Kidney epithelial cell (primary cell): ENCODE measurements at regions not wholly inside any gene's neighbourhood (a gene's known extent, or its start where the extent isn't known, plus 50 kb on each side); places are given as distances from the start of the nearest gene placed in this dataset.
"Not testable (repeated sequence)": the region's sequence is repeated elsewhere in the genome, so short reads cannot be mapped to it uniquely, and the experiment has no call there.

Source experiments
- DNase-seq: peaks from one replicate; pipeline ENCODE4 v3.0.0-alpha.2; 2010; ENCODE audit warnings: low read depth
- H3K27me3 ChIP-seq: 2 replicates; pipeline ENCODE4 v1.6.0; 2011; ENCODE audit warnings: low read length; ENCODE audit not compliant: control insufficient read depth, insufficient read depth
- H3K36me3 ChIP-seq: 2 replicates; pipeline ENCODE4 v1.5.1; 2011; ENCODE audit warnings: low read length; ENCODE audit not compliant: control insufficient read depth, insufficient read depth
- H3K4me3 ChIP-seq: 2 replicates; pipeline ENCODE4 v1.5.1; 2011; ENCODE audit warnings: low read depth, mild to moderate bottlenecking, control low read depth, low read length
- CTCF ChIP-seq: IDR thresholded peaks from 2 replicates; pipeline ENCODE4 v1.5.1; 2011; ENCODE audit warnings: mild to moderate bottlenecking, moderate library complexity, low read length, control low read depth, inconsistent platforms; ENCODE audit not compliant: insufficient read depth, poor library complexity, severe bottlenecking

DNA sequence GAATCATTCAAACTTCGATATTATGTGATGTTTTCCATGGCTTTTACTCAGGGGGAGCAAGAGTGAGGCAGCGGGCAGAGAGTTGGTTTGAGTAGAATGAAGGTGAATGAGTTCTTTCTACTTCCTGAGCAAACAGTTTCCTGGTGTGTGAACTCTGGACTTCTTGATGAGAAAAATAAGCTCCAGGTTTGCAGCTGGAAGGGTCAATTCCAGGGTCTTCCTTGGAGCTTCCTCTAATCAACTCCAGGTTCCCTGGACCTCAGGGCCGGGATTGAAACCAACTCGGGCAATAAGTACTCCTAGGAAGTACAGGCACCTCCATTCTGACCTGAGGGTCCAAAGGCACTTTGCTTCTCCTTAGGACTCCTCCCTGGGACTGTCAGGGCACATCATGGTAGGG is 243.6 kb upstream of the ONECUT1 start:
- TF ChIP-seq CTCF = no peak
- Histone ChIP-seq H3K27me3 (no peaks in the 10 kb centered on the region), H3K36me3 (no peaks in the 10 kb centered on the region), H3K4me3 (no peak overlapping the region)
- no peak for DNase-seq

DNA sequence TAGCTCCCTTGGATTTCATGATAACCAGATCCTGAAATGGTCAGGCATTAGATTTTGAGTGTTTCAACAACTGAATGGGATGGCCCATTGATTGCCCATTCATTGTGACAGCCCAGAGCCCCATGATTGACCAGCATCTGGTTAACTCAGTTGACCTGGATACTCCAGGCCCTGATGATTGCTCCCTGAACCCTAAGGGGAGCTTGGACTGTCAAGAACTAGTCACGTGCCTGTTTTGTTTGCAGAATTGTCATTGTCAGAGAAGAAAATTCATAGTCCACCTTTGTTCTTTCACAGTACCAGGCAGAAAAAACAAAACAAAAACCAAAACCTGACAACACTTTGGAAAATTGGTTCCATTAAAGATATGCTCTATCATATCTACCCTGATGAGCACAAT is 241.3 kb upstream of the ONECUT1 start:
- DNase-seq = no peak
- no peak for TF ChIP-seq CTCF
- Histone ChIP-seq H3K36me3 (no peaks in the 10 kb centered on the region), H3K27me3 (no peaks in the 10 kb centered on the region), H3K4me3 (no peak overlapping the region)

DNA sequence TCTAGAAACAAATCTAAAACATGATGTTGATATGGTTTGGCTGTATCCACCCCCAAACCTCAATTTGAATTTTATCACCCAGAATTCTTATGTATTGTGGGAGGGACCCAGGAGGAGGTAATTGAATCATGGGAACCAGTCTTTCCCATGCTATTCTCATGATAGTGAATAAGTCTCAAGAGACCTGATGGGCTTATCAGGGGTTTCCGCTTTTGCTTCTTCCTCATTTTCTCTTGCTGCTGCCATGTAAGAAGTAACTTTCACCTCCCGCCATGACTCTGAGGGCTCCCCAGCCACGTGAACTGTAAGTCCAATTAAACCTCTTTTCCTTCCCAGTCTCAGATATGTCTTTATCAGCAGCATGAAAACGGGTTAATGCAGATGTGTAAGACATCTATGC is 232.7 kb upstream of the ONECUT1 start:
- Histone ChIP-seq H3K4me3 (no peak overlapping the region), H3K36me3 (no peaks in the 10 kb centered on the region), H3K27me3 (no peaks in the 10 kb centered on the region)
- TF ChIP-seq CTCF = no peak
- DNase-seq = no peak

GRCh38 chr15:53013329-53013728 is 223.2 kb upstream of the ONECUT1 start:
- no peak for DNase-seq
- no peaks in the 10 kb centered on the region for H3K27me3 ChIP-seq

DNA sequence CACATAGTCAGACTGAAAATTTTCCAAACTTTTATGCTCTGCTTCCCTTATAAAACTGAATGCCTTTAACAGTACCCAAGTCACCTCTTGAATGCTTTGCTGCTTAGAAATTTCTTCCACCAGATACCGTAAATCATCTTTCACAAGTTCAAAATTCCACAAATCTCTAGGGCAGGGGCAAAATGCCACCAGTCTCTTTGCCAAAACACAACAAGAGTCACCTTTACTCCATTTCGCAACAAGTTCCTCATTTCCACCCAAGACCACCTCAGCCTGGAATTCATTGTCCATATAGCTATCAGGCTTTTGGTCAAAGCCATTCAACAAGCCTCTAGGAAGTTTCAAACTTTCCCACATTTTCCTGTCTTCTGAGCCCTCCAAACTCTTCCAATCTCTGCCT is 221.6 kb upstream of the ONECUT1 start:
- not testable (repeated sequence) for H3K27me3 ChIP-seq, H3K36me3 ChIP-seq, DNase-seq, H3K4me3 ChIP-seq

More at GRCh38 chr15:53013329-53013728, 223.2 kb upstream of the ONECUT1 start:
- TF ChIP-seq CTCF = no peak
- Histone ChIP-seq H3K36me3 (no peaks in the 10 kb centered on the region), H3K4me3 (no peak overlapping the region)

- no peaks in the 10 kb centered on the region for H3K36me3 ChIP-seq
- H3K4me3 ChIP-seq = no peak overlapping the region
- H3K27me3 ChIP-seq = no peaks in the 10 kb centered on the region
- DNase-seq = no peak
- TF ChIP-seq CTCF = no peak
Observed at GRCh38 chr15:53009093-53009492, 219.0 kb upstream of the ONECUT1 start.

- H3K4me3 ChIP-seq = no peak overlapping the region
- no peaks in the 10 kb centered on the region for H3K36me3 ChIP-seq
- no peak for TF ChIP-seq CTCF
Observed at GRCh38 chr15:53000409-53000808, 210.3 kb upstream of the ONECUT1 start.

More at GRCh38 chr15:53000409-53000808, 210.3 kb upstream of the ONECUT1 start:
- DNase-seq = no peak
- no peaks in the 10 kb centered on the region for H3K27me3 ChIP-seq
